H9 (cell line): ENCODE measurements at regions not wholly inside any gene's neighbourhood (a gene's known extent, or its start where the extent isn't known, plus 50 kb on each side); places are given as distances from the start of the nearest gene placed in this dataset.

Experiments
- DNase-seq: peaks from one replicate; pipeline ENCODE4 v3.0.0-alpha.2; 2017
- H2AFZ ChIP-seq: one replicate; pipeline ENCODE4 v1.6.1; 2013; ENCODE audit warnings: mild to moderate bottlenecking, low read length, control low read depth, moderate library complexity
- H2AK5ac ChIP-seq: 2 replicates; pipeline ENCODE4 v1.6.1; 2013; ENCODE audit warnings: low read length, control low read depth, mixed read lengths; ENCODE audit not compliant: insufficient read length
- H2BK120ac ChIP-seq: one replicate; pipeline ENCODE4 v1.6.1; 2013; ENCODE audit warnings: low read depth, mild to moderate bottlenecking, low read length, control low read depth, inconsistent platforms; ENCODE audit not compliant: poor library complexity, severe bottlenecking
- H2BK12ac ChIP-seq: 2 replicates; pipeline ENCODE4 v1.6.1; 2013; ENCODE audit warnings: low read length, control low read depth, mixed read lengths, low read depth; ENCODE audit not compliant: insufficient read length
- H2BK15ac ChIP-seq: 2 replicates; pipeline ENCODE4 v1.6.1; 2013; ENCODE audit warnings: low read depth, low read length, control low read depth
- H2BK20ac ChIP-seq: one replicate; pipeline ENCODE4 v1.6.1; 2013; ENCODE audit warnings: low read depth, mild to moderate bottlenecking, low read length, control low read depth, inconsistent platforms; ENCODE audit not compliant: poor library complexity, severe bottlenecking
- H2BK5ac ChIP-seq: 2 replicates; pipeline ENCODE4 v1.6.1; 2013; ENCODE audit warnings: low read length, control low read depth, mixed read lengths; ENCODE audit not compliant: insufficient read length
- H3K14ac ChIP-seq: 2 replicates; pipeline ENCODE4 v1.6.1; 2013; ENCODE audit warnings: low read length, control low read depth; ENCODE audit not compliant: insufficient read depth
- H3K18ac ChIP-seq: 2 replicates; pipeline ENCODE4 v1.6.1; 2013; ENCODE audit warnings: low read depth, mild to moderate bottlenecking, mixed read lengths, low read length, control low read depth; ENCODE audit not compliant: insufficient read length
- H3K23ac ChIP-seq: 2 replicates; pipeline ENCODE4 v1.6.1; 2013; ENCODE audit warnings: low read length, control low read depth, mixed read lengths, low read depth; ENCODE audit not compliant: insufficient read length
- H3K23me2 ChIP-seq: 2 replicates; pipeline ENCODE4 v1.6.1; 2013; ENCODE audit warnings: low read depth, mild to moderate bottlenecking, mixed read lengths, low read length, control low read depth; ENCODE audit not compliant: insufficient read length, poor library complexity, severe bottlenecking
- H3K27ac ChIP-seq: 2 replicates; pipeline ENCODE4 v1.5.1; 2013; ENCODE audit warnings: low read length, control low read depth, mixed read lengths, low read depth; ENCODE audit not compliant: insufficient read length
- H3K27me3 ChIP-seq: 2 replicates; pipeline ENCODE4 v1.6.1; 2013; ENCODE audit warnings: low read length, control low read depth, inconsistent platforms; ENCODE audit not compliant: insufficient read depth
- H3K4ac ChIP-seq: 2 replicates; pipeline ENCODE4 v1.6.1; 2013; ENCODE audit warnings: low read depth, mild to moderate bottlenecking, control low read depth, inconsistent platforms, low read length, moderate library complexity
- H3K4me1 ChIP-seq: 2 replicates; pipeline ENCODE4 v1.6.1; 2013; ENCODE audit warnings: low read length, control low read depth, inconsistent platforms; ENCODE audit not compliant: insufficient read depth
- H3K4me2 ChIP-seq: 2 replicates; pipeline ENCODE4 v1.6.1; 2013; ENCODE audit warnings: low read length, control low read depth, mixed read lengths; ENCODE audit not compliant: insufficient read length, insufficient read depth
- H3K56ac ChIP-seq: 2 replicates; pipeline ENCODE4 v1.6.1; 2013; ENCODE audit warnings: low read depth, mild to moderate bottlenecking, mixed read lengths, low read length, control low read depth; ENCODE audit not compliant: insufficient read length
- H3K79me1 ChIP-seq: 2 replicates; pipeline ENCODE4 v1.6.1; 2013; ENCODE audit warnings: low read depth, mild to moderate bottlenecking, moderate library complexity, low read length, control low read depth, inconsistent platforms; ENCODE audit not compliant: insufficient read depth, poor library complexity, severe bottlenecking
- H3K79me2 ChIP-seq: 2 replicates; pipeline ENCODE4 v1.6.1; 2013; ENCODE audit warnings: low read length, control low read depth, inconsistent platforms; ENCODE audit not compliant: insufficient read depth
- H3K9ac ChIP-seq: 2 replicates; pipeline ENCODE4 v1.6.1; 2013; ENCODE audit warnings: low read length, control low read depth, mixed read lengths; ENCODE audit not compliant: insufficient read length; ENCODE audit errors: extremely low read depth
- H3K9me3 ChIP-seq: one replicate; pipeline ENCODE4 v1.6.1; 2013; ENCODE audit warnings: low read depth, low read length, inconsistent platforms; ENCODE audit not compliant: control insufficient read depth
- H3T11ph ChIP-seq: one replicate; pipeline ENCODE4 v1.6.1; 2013; ENCODE audit warnings: mild to moderate bottlenecking, low read length, control low read depth, inconsistent platforms
- H4K20me1 ChIP-seq: one replicate; pipeline ENCODE4 v1.6.1; 2013; ENCODE audit not compliant: control insufficient read depth, insufficient read length, insufficient read depth
- H4K5ac ChIP-seq: 2 replicates; pipeline ENCODE4 v1.6.1; 2013; ENCODE audit warnings: low read depth, mild to moderate bottlenecking, mixed read lengths, low read length, control low read depth; ENCODE audit not compliant: insufficient read length
- H4K8ac ChIP-seq: replicated peaks from 2 replicates; pipeline ENCODE4 v1.6.1; 2013; ENCODE audit warnings: low read length, control low read depth, mixed read lengths, low read depth; ENCODE audit not compliant: insufficient read length
- H4K91ac ChIP-seq: 2 replicates; pipeline ENCODE4 v1.6.1; 2013; ENCODE audit warnings: low read depth, mild to moderate bottlenecking, moderate library complexity, mixed read lengths, low read length, control low read depth; ENCODE audit not compliant: insufficient read length
- H3K27ac Mint-ChIP-seq, 3 experiments: 2 replicates in 2 of 3; 3 replicates in 1 of 3; pipeline ENCODE4 v1.8.0; 2020 to 2021; ENCODE audit warnings: mixed read lengths in 3 of 3, mild to moderate bottlenecking in 1 of 3, moderate library complexity in 1 of 3
- H3K27me3 Mint-ChIP-seq: 2 replicates; pipeline ENCODE4 v1.8.0; 2021; ENCODE audit warnings: low read depth, mild to moderate bottlenecking, moderate library complexity, mixed read lengths
- H3K36me3 Mint-ChIP-seq, 3 experiments: 2 replicates in 2 of 3; 3 replicates in 1 of 3; pipeline ENCODE4 v1.8.0; 2020 to 2021; ENCODE audit warnings: low read depth in 3 of 3, mixed read lengths in 3 of 3; ENCODE audit not compliant: insufficient read depth in 1 of 3
- H3K4me1 Mint-ChIP-seq, 2 experiments: 2 replicates each; pipeline ENCODE4 v1.8.0; 2020; ENCODE audit warnings: mixed read lengths in 2 of 2
- H3K4me3 Mint-ChIP-seq, 2 experiments: 2 replicates in 1 of 2; 3 replicates in 1 of 2; pipeline ENCODE4 v1.8.0; 2020 to 2021; ENCODE audit warnings: mild to moderate bottlenecking in 2 of 2, mixed read lengths in 2 of 2, moderate library complexity in 1 of 2
- H3K9me3 Mint-ChIP-seq, 2 experiments: 2 replicates in 1 of 2; 3 replicates in 1 of 2; pipeline ENCODE4 v1.8.0; 2020; ENCODE audit warnings: mild to moderate bottlenecking in 2 of 2, mixed read lengths in 2 of 2, moderate library complexity in 1 of 2
- TF ChIP-seq, protein P1 (sequence below): fragments of 200-600 bp; sonication (generic); conservative IDR thresholded peaks from 3 replicates; pipeline ENCODE4 v1.8.0; 2021; ENCODE audit warnings: antibody characterized with exemption, mild to moderate bottlenecking

DNA sequence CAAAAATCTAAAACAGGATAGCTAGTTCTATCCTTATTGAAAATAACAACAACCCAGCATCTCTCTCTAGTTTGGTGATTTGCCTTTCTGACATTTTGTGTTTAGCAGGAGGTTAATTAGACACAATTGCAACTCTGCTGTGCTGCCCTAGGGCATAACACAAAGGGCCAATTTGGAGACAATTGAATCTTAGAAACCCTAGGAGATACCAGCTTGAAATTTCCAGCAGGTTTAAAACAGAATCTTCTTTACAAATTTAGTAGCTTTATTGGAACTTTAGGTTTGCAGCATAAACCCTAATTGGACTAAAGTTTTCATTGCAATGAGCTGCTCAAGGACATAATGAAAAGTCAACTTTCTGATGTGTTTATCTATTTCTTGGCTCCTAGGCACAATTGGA is 166.7 kb upstream of the FER start:
- Histone ChIP-seq H3K4me1 (no peaks in the 10 kb centered on the region), H3K9me3 (no peaks in the 10 kb centered on the region), H3K27me3 (no peaks in the 10 kb centered on the region), H3K9ac (no peak overlapping the region), H3K23ac (no peak overlapping the region), H3K56ac (no peak overlapping the region), H3T11ph (no peak overlapping the region), H2AK5ac (no peak overlapping the region), H3K4me2 (no peak overlapping the region), H4K91ac (no peak overlapping the region), H2BK12ac (no peak overlapping the region), H2BK20ac (no peak overlapping the region), H3K4ac (no peak overlapping the region), H3K14ac (no peak overlapping the region), H3K18ac (no peak overlapping the region), H4K8ac (no peak overlapping the region), H4K20me1 (no peaks in the 10 kb centered on the region), H3K23me2 (no peaks in the 10 kb centered on the region), H3K79me1 (no peaks in the 10 kb centered on the region), H3K27ac (no peak overlapping the region), H2BK15ac (no peak overlapping the region), H3K79me2 (no peaks in the 10 kb centered on the region), H2AFZ (no peak overlapping the region), H4K5ac (no peak overlapping the region), H2BK5ac (no peak overlapping the region), H2BK120ac (no peak overlapping the region)
- TF ChIP-seq, protein P1, sequence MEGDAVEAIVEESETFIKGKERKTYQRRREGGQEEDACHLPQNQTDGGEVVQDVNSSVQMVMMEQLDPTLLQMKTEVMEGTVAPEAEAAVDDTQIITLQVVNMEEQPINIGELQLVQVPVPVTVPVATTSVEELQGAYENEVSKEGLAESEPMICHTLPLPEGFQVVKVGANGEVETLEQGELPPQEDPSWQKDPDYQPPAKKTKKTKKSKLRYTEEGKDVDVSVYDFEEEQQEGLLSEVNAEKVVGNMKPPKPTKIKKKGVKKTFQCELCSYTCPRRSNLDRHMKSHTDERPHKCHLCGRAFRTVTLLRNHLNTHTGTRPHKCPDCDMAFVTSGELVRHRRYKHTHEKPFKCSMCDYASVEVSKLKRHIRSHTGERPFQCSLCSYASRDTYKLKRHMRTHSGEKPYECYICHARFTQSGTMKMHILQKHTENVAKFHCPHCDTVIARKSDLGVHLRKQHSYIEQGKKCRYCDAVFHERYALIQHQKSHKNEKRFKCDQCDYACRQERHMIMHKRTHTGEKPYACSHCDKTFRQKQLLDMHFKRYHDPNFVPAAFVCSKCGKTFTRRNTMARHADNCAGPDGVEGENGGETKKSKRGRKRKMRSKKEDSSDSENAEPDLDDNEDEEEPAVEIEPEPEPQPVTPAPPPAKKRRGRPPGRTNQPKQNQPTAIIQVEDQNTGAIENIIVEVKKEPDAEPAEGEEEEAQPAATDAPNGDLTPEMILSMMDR = no peak
- H3K36me3 Mint-ChIP-seq = peaks cover 6% of the 10 kb centered on the region in 3 experiments; a peak in 5 of 7 replicates
- no peak for DNase-seq
- H3K27ac Mint-ChIP-seq = no peak overlapping the region
- H3K4me3 Mint-ChIP-seq = no peak overlapping the region
- peaks cover 11 to 17% of the 10 kb centered on the region in 2 experiments for H3K4me1 Mint-ChIP-seq
- H3K27me3 Mint-ChIP-seq = no peaks in the 10 kb centered on the region
- H3K9me3 Mint-ChIP-seq = peaks cover 6 to 10% of the 10 kb centered on the region in 2 experiments; a peak in 3 of 5 replicates
